Amniotic stem cell (primary cell): ENCODE measurements at regions not wholly inside any gene's neighbourhood (a gene's known extent, or its start where the extent isn't known, plus 50 kb on each side); places are given as distances from the start of the nearest gene placed in this dataset.

Source experiments
- DNase-seq: peaks from one replicate; lab custom pipeline; 2025; lab: John Stamatoyannopoulos, UW

DNA sequence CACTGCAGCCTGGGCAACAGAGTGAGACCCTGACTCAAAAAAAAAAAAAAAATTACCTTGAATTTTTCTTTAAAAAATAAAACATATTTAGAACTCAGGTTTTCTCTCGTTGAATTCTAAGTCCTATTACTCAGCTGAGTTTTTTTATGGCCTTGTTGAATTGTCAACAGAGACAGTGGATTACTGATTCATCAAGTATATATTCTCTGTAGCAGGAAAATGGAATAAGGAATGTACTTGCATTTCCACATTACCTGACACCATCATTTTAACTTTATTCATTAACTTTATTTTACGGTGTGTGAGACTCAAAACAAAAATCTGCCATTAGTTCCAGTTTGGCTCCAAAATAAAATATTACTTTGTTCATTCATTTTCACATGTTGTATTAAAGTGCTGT is 53.8 kb upstream of the APP start:
- DNase-seq: no peak
